HEK293 (cell line): ENCODE measurements at regions not wholly inside any gene's neighbourhood (a gene's known extent, or its start where the extent isn't known, plus 50 kb on each side); places are given as distances from the start of the nearest gene placed in this dataset.

ENCODE experiments used
- CTCF ChIA-PET: fragments of 350-600 bp; formaldehyde crosslinking; extraction: SDS; loops from one replicate; lab custom pipeline; 2021; ENCODE audit warnings: antibody characterized with exemption; lab: Yijun Ruan, JAX
- POLR2A ChIA-PET: fragments of 300-600 bp; formaldehyde crosslinking; extraction: SDS; loops from one replicate; lab custom pipeline; 2020; ENCODE audit warnings: antibody characterized with exemption, inconsistent platforms; lab: Yijun Ruan, JAX
- H3K27ac ChIP-seq: fragments of 200-500 bp; sonication (Bioruptor generic); 2 replicates; pipeline ENCODE4 v1.5.1; 2014; ENCODE audit warnings: low read depth, low read length, control low read depth, inconsistent platforms; ENCODE audit errors: extremely low read depth
- H3K36me3 ChIP-seq, 2 experiments: fragments of 200-500 bp in 1 of 2; sonication (Bioruptor generic) in 1 of 2; 1 replicate in 1 of 2; 2 replicates in 1 of 2; pipeline ENCODE4 v1.5.1; 2014 to 2017; ENCODE audit warnings: inconsistent platforms in 2 of 2, low read length in 2 of 2; ENCODE audit not compliant: control insufficient read depth in 2 of 2, insufficient read depth in 1 of 2
- H3K4me1 ChIP-seq: fragments of 200-500 bp; sonication (Bioruptor generic); 2 replicates; pipeline ENCODE4 v1.5.1; 2014; ENCODE audit warnings: mild to moderate bottlenecking, low read length, inconsistent platforms; ENCODE audit not compliant: control insufficient read depth, insufficient read depth
- H3K4me3 ChIP-seq: 2 replicates; pipeline ENCODE4 v1.5.1; 2011; ENCODE audit warnings: low read depth, mild to moderate bottlenecking, control low read depth, low read length, moderate library complexity
- H3K9me3 ChIP-seq: fragments of 200-500 bp; sonication (Bioruptor generic); 2 replicates; pipeline ENCODE4 v1.5.1; 2014; ENCODE audit warnings: low read depth, low read length, inconsistent platforms; ENCODE audit not compliant: control insufficient read depth, insufficient read depth
- TSHZ1 ChIP-seq: fragments of 450-650 bp; formaldehyde crosslinking; IDR thresholded peaks from 2 replicates; pipeline ENCODE4 v1.5.1; 2016; ENCODE audit warnings: missing biosample characterization, missing genetic modification characterization, borderline replicate concordance
- ZBTB21 ChIP-seq: fragments of 450-650 bp; formaldehyde crosslinking; IDR thresholded peaks from 2 replicates; pipeline ENCODE4 v1.5.1; 2017; ENCODE audit warnings: missing biosample characterization, missing genetic modification characterization
- ZBTB44 ChIP-seq: fragments of 450-650 bp; IDR thresholded peaks from 2 replicates; pipeline ENCODE4 v1.5.1; 2018; ENCODE audit warnings: missing biosample characterization, mild to moderate bottlenecking, missing genetic modification characterization
- ZBTB7A ChIP-seq: fragments of 450-650 bp; formaldehyde crosslinking; IDR thresholded peaks from 2 replicates; pipeline ENCODE4 v1.5.1; 2016; ENCODE audit warnings: low read depth, missing biosample characterization, missing genetic modification characterization
- ZNF138 ChIP-seq: fragments of 450-650 bp; formaldehyde crosslinking; IDR thresholded peaks from 2 replicates; pipeline ENCODE4 v1.5.1; 2016; ENCODE audit warnings: missing biosample characterization, missing genetic modification characterization, borderline replicate concordance
- ZNF19 ChIP-seq: fragments of 450-650 bp; formaldehyde crosslinking; IDR thresholded peaks from 2 replicates; pipeline ENCODE4; 2016; ENCODE audit warnings: missing biosample characterization, missing genetic modification characterization, low read depth
- ZNF292 ChIP-seq: fragments of 450-650 bp; formaldehyde crosslinking; IDR thresholded peaks from 2 replicates; pipeline ENCODE4 v1.5.1; 2016; ENCODE audit warnings: low read depth, missing biosample characterization, missing genetic modification characterization, borderline replicate concordance
- ZNF341 ChIP-seq: fragments of 450-650 bp; formaldehyde crosslinking; IDR thresholded peaks from 2 replicates; pipeline ENCODE4; 2016; ENCODE audit warnings: low read depth, missing biosample characterization, missing genetic modification characterization
- ZNF654 ChIP-seq: fragments of 450-650 bp; formaldehyde crosslinking; IDR thresholded peaks from 2 replicates; pipeline ENCODE4 v1.5.1; 2016; ENCODE audit warnings: low read depth, missing biosample characterization, missing genetic modification characterization
- ZNF664 ChIP-seq: fragments of 450-650 bp; formaldehyde crosslinking; IDR thresholded peaks from 2 replicates; pipeline ENCODE4 v1.5.1; 2016; ENCODE audit warnings: missing biosample characterization, missing genetic modification characterization

GRCh38 chr14:66070542-66071319 lies 415.4 kb upstream of the CCDC196 start:
- TF ChIP-seq ZNF654 (tag by site-specific recombination) (peak; percentile 75), ZBTB7A (tag by site-specific recombination) (no peak), TSHZ1 (no peak), ZBTB21 (no peak)
- no peaks in the 10 kb centered on the region for H3K36me3 ChIP-seq
- CTCF ChIA-PET, result interaction anchor here (0.5 to 2.7 kb wide), 30 partner anchors 9 to 1551 kb away, joined by 3 to 26 read pairs (median 4); partner anchors contain the start of gene FUT8

DNA sequence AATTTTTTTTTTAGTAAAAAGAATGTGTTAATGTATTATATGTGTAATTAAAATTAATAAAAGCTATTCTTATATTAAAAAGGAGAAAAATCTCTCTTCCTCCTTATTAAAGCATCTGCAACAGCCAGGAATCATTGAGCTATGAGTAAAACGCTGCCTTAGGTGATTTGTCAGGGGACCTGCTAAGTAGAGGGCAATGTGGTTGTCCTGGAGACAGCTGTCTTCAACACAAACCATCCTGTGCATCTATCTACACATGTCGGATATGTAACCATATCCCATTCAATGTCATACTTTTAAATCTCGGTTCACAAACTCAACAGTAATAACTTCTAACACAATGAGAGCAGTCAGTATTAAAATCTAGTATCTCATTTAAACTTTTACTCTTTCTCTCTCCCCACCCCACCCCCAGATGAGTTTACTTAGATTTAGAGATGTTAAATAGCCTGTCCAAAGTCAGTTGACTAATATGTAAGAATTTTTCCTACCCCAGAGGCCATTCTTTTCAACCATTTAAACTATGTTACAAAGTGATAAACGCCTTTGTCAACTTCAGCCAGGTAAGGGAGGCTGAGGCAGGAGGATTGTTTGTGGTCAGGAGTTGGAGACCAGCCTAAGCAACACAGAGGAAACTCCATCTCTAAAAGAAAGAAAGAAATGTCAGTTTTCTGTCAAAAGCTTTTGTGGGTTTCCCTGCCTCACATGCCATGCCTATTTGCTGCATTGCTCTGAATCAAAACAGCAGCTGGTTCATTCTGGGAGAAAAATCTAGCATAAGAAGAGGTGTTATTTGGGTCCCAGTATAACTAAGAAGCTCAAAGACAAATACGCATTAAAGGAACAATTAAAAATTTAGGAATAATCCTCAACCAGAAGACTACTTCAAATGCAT lies 413.7 kb upstream of the CCDC196 start:
- no peaks in the 10 kb centered on the region for H3K36me3 ChIP-seq
- no peak overlapping the region for H3K4me3 ChIP-seq
- no peaks in the 10 kb centered on the region for H3K4me1 ChIP-seq
- peak; percentile 69 for TF ChIP-seq ZNF664 (tag by site-specific recombination)
- TF ChIP-seq ZNF341, result no peak
- TF ChIP-seq ZNF138 (tag by site-specific recombination), result no peak
- no peak for TF ChIP-seq ZNF292
- ChIA-PET POLR2A (no interaction called here), CTCF (interaction anchor here (1.3 to 2.7 kb wide), 4 partner anchors 20 to 659 kb away, joined by 3 to 26 read pairs (median 14); partner anchors contain the start of gene FUT8)
- H3K9me3 ChIP-seq, result no peaks in the 10 kb centered on the region
- no peak overlapping the region for H3K27ac ChIP-seq

More at GRCh38 chr14:66070542-66071319, 415.4 kb upstream of the CCDC196 start:
- Histone ChIP-seq H3K9me3 (no peaks in the 10 kb centered on the region), H3K4me1 (no peaks in the 10 kb centered on the region), H3K4me3 (no peak overlapping the region), H3K27ac (no peak overlapping the region)
- POLR2A ChIA-PET, result no interaction called here

- H3K27ac ChIP-seq, result no peak overlapping the region
These were observed 411.6 kb upstream of the CCDC196 start for GRCh38 chr14:66074537-66074936.

More at GRCh38 chr14:66074537-66074936, 411.6 kb upstream of the CCDC196 start:
- ChIA-PET POLR2A (no interaction called here), CTCF (interaction anchor here (0.5 to 2.5 kb wide), 4 partner anchors 15 to 911 kb away, joined by 3 to 5 read pairs (median 4); no protein-coding TSS in a partner anchor)
- 0 out of 2 replicates have a peak, but pooled peaks cover 3% of the 10 kb centered on the region for H3K4me1 ChIP-seq
- no peak overlapping the region for H3K4me3 ChIP-seq
- no peaks in the 10 kb centered on the region for H3K9me3 ChIP-seq
- no peaks in the 10 kb centered on the region for H3K36me3 ChIP-seq
- peak; percentile 100 for TF ChIP-seq ZBTB44 (tag by site-specific recombination)
- TF ChIP-seq ZNF19, result no peak
